Glutamatergic neuron (in vitro differentiated cells): ENCODE measurements at regions not wholly inside any gene's neighbourhood (a gene's known extent, or its start where the extent isn't known, plus 50 kb on each side); places are given as distances from the start of the nearest gene placed in this dataset.

Source experiments
- DNase-seq: peaks from one replicate; pipeline ENCODE4 v3.0.0; 2022
- H3K27ac Mint-ChIP-seq: one replicate; pipeline ENCODE4 v1.8.0; 2020; ENCODE audit warnings: mild to moderate bottlenecking, mixed read lengths, inconsistent platforms; ENCODE audit not compliant: unreplicated experiment
- H3K27me3 Mint-ChIP-seq: one replicate; pipeline ENCODE4 v1.8.0; 2020; ENCODE audit warnings: mild to moderate bottlenecking, moderate library complexity, mixed read lengths, inconsistent platforms; ENCODE audit not compliant: unreplicated experiment
- H3K36me3 Mint-ChIP-seq: one replicate; pipeline ENCODE4 v1.8.0; 2020; ENCODE audit warnings: mild to moderate bottlenecking, mixed read lengths, inconsistent platforms; ENCODE audit not compliant: unreplicated experiment
- H3K4me1 Mint-ChIP-seq: one replicate; pipeline ENCODE4 v1.8.0; 2020; ENCODE audit warnings: mild to moderate bottlenecking, low read depth, mixed read lengths, inconsistent platforms; ENCODE audit not compliant: unreplicated experiment
- H3K4me3 Mint-ChIP-seq: one replicate; pipeline ENCODE4 v1.8.0; 2020; ENCODE audit warnings: mild to moderate bottlenecking, mixed read lengths, inconsistent platforms; ENCODE audit not compliant: unreplicated experiment
- H3K9me3 Mint-ChIP-seq: one replicate; pipeline ENCODE4 v1.8.0; 2020; ENCODE audit warnings: mild to moderate bottlenecking, moderate library complexity, mixed read lengths, inconsistent platforms; ENCODE audit not compliant: unreplicated experiment
- CTCF ChIP-seq: fragments of 200-600 bp; sonication (generic); IDR thresholded peaks from one replicate; pipeline ENCODE4 v1.5.0; 2021; ENCODE audit not compliant: partially characterized antibody, unreplicated experiment

DNA sequence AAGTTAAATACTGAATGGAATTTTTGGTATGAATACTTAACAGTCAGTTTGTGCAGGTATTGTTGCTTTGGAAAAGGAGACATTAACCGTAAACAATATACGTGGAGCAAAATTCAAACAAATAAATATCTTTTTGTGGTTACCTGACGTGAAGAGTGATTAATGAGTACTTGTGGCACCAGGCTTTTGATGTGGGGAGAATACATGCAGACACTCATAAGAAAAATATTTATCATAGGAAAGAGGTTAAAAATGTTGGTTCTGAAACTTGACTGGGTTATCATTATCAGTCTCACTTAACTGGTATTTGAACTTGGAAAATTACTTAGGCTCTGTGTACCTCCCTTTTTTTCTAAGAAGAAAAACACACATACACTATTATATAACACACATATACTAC, 136.4 kb upstream of the NDST4 start:
- Mint-ChIP-seq H3K27ac (no peak overlapping the region), H3K36me3 (no peaks in the 10 kb centered on the region), H3K9me3 (no peaks in the 10 kb centered on the region), H3K27me3 (no peaks in the 10 kb centered on the region), H3K4me1 (peaks cover 17% of the 10 kb centered on the region), H3K4me3 (no peak overlapping the region)
- DNase-seq: no peak
- TF ChIP-seq CTCF: no peak

DNA sequence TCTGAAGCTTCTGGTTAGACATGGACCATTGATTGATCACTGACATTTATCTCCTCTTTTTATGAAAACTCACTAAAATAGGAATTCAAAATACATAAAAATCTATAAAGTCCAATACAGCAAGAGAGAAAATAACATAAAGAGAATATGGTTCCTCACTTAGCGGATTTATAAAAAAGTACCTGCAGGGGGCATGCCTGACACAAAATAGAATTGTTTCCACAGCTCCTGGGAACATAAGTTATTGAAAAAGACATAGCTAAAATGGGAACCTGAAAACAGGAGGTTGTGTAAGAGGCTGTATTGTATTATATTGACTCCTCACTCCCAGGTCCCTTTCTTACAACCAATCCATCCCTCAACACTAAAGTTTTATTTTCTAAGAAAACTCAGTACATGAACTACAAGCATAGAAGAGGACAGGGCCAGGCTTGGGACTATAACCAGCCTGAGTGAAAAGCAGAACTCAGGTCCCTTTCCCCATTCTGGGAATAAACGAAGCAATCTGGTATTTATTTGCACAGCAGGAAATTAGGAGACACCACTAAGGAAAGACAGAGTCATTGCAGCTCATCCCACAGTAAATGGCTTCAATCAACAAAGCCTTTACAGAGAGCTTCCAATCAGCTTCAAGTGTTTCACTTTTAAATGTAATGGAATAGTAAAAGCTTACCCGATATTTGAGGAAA, 121.1 kb upstream of the NDST4 start:
- Mint-ChIP-seq H3K27ac (peak overlapping the region; percentile 78), H3K4me1 (peaks cover 12% of the 10 kb centered on the region), H3K9me3 (no peaks in the 10 kb centered on the region), H3K27me3 (no peaks in the 10 kb centered on the region), H3K4me3 (no peak overlapping the region), H3K36me3 (no peaks in the 10 kb centered on the region)
- no peak for DNase-seq
- TF ChIP-seq CTCF: peak; percentile 58

- TF ChIP-seq CTCF: no peak
- no peaks in the 10 kb centered on the region for H3K36me3 Mint-ChIP-seq
- no peak overlapping the region for H3K4me3 Mint-ChIP-seq
- H3K4me1 Mint-ChIP-seq: peaks cover 12% of the 10 kb centered on the region
- no peaks in the 10 kb centered on the region for H3K9me3 Mint-ChIP-seq
- no peak overlapping the region for H3K27ac Mint-ChIP-seq
- no peak for DNase-seq
- H3K27me3 Mint-ChIP-seq: no peaks in the 10 kb centered on the region
Observed at GRCh38 chr4:115233600-115233999, 120.2 kb upstream of the NDST4 start.

- Mint-ChIP-seq H3K4me1 (peaks cover 8% of the 10 kb centered on the region), H3K9me3 (no peaks in the 10 kb centered on the region), H3K27ac (no peak overlapping the region), H3K4me3 (no peak overlapping the region), H3K27me3 (no peaks in the 10 kb centered on the region), H3K36me3 (no peaks in the 10 kb centered on the region)
- no peak for DNase-seq
- no peak for TF ChIP-seq CTCF
Observed at GRCh38 chr4:115229873-115230272, 116.5 kb upstream of the NDST4 start.

DNA sequence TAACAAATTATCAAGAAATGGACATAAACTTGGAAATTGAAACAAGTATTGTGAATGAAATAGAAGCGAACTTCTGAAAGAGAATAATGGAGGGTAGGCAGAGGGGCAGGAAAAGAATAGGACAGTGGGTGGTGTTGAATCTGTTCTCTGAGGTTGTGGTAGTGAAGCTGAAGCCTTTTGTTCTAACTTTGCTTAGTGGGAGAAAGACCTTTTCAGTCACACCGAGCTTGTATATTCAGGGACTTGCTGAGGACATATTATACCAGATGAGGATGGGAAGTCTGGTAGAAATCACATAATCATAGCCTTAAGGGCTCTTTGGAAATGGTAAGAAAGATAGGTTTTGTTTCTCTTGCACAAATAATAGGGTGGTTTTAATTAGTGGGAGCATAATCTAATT, 115.4 kb upstream of the NDST4 start:
- no peak overlapping the region for H3K27ac Mint-ChIP-seq
- H3K9me3 Mint-ChIP-seq: no peaks in the 10 kb centered on the region
- peaks cover 3% of the 10 kb centered on the region for H3K4me1 Mint-ChIP-seq
- H3K36me3 Mint-ChIP-seq: no peaks in the 10 kb centered on the region
- H3K27me3 Mint-ChIP-seq: no peaks in the 10 kb centered on the region
- no peak for TF ChIP-seq CTCF
- no peak for DNase-seq
- H3K4me3 Mint-ChIP-seq: no peak overlapping the region
